CD4-positive, alpha-beta T cell treated with Interleukin-21 for 1 hour (primary cell): ENCODE measurements at regions not wholly inside any gene's neighbourhood (a gene's known extent, or its start where the extent isn't known, plus 50 kb on each side); places are given as distances from the start of the nearest gene placed in this dataset.
A peak's percentile ranks its signal among the peaks of the same experiment; 100 is the strongest.
"Not testable (repeated sequence)": the region's sequence is repeated elsewhere in the genome, so short reads cannot be mapped to it uniquely, and the experiment has no call there.

Source experiments
- DNase-seq: peaks from one replicate; pipeline ENCODE4 v3.0.0-alpha.2; 2020

GRCh38 chrX:53883196-53883595, 161.1 kb downstream of the PHF8 start:
- DNase-seq = no peak

- no peak for DNase-seq
Measured at GRCh38 chrX:53882331-53882730, 161.9 kb downstream of the PHF8 start.

- DNase-seq = not testable (repeated sequence)
Measured at GRCh38 chrX:53880786-53881185, 163.5 kb downstream of the PHF8 start.

- no peak for DNase-seq
Measured at GRCh38 chrX:53859890-53860289, 173.4 kb upstream of the HUWE1 start.

- peak; percentile 63 for DNase-seq
Measured at GRCh38 chrX:53831662-53832635, 145.4 kb upstream of the HUWE1 start.

GRCh38 chrX:53824686-53825085, 138.2 kb upstream of the HUWE1 start:
- DNase-seq = no peak

GRCh38 chrX:53818115-53818514, 131.6 kb upstream of the HUWE1 start:
- DNase-seq = not testable (repeated sequence)

- DNase-seq = no peak
Measured at GRCh38 chrX:53817548-53817947, 131.0 kb upstream of the HUWE1 start.

GRCh38 chrX:53813670-53814440, 127.3 kb upstream of the HUWE1 start:
- DNase-seq = no peak

- DNase-seq = peak; percentile 8
Measured at GRCh38 chrX:53798281-53798680, 111.8 kb upstream of the HUWE1 start.

- DNase-seq = no peak
Measured at GRCh38 chrX:53795576-53795975, 109.1 kb upstream of the HUWE1 start.

GRCh38 chrX:53794181-53794580, 107.7 kb upstream of the HUWE1 start:
- no peak for DNase-seq

- DNase-seq = no peak
Measured at GRCh38 chrX:53768865-53769264, 82.3 kb upstream of the HUWE1 start.

GRCh38 chrX:53768451-53768850, 81.9 kb upstream of the HUWE1 start:
- DNase-seq = no peak

GRCh38 chrX:53767544-53767943, 81.0 kb upstream of the HUWE1 start:
- no peak for DNase-seq

GRCh38 chrX:53757181-53757580, 70.7 kb upstream of the HUWE1 start:
- not testable (repeated sequence) for DNase-seq

GRCh38 chrX:53746718-53747117, 60.2 kb upstream of the HUWE1 start:
- DNase-seq = no peak

- no peak for DNase-seq
Measured at GRCh38 chrX:53743244-53743643, 56.7 kb upstream of the HUWE1 start.

- DNase-seq = no peak
Measured at GRCh38 chrX:53738370-53738906, 51.9 kb upstream of the HUWE1 start.
